ENCODE measurements at regions not wholly inside any gene's neighbourhood (a gene's known extent, or its start where the extent isn't known, plus 50 kb on each side); places are given as distances from the start of the nearest gene placed in this dataset.
"Not testable (repeated sequence)": the region's sequence is repeated elsewhere in the genome, so short reads cannot be mapped to it uniquely, and the experiment has no call there.

- Histone ChIP-seq H3K4me1 (peaks cover 0 to 18% (median 15%) of the 10 kb centered on the region in 3 donors), H3K27ac (no peak overlapping the region), H3K4me3 (no peak overlapping the region), H3K9me3 (no peaks in the 10 kb centered on the region), H3K36me3 (no peaks in the 10 kb centered on the region), H3K27me3 (peaks cover 0 to 80% (median 0%) of the 10 kb centered on the region in 4 donors)
- TF ChIP-seq, protein P1, sequence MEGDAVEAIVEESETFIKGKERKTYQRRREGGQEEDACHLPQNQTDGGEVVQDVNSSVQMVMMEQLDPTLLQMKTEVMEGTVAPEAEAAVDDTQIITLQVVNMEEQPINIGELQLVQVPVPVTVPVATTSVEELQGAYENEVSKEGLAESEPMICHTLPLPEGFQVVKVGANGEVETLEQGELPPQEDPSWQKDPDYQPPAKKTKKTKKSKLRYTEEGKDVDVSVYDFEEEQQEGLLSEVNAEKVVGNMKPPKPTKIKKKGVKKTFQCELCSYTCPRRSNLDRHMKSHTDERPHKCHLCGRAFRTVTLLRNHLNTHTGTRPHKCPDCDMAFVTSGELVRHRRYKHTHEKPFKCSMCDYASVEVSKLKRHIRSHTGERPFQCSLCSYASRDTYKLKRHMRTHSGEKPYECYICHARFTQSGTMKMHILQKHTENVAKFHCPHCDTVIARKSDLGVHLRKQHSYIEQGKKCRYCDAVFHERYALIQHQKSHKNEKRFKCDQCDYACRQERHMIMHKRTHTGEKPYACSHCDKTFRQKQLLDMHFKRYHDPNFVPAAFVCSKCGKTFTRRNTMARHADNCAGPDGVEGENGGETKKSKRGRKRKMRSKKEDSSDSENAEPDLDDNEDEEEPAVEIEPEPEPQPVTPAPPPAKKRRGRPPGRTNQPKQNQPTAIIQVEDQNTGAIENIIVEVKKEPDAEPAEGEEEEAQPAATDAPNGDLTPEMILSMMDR (IDR thresholded peaks at IDR 0.05), result no peak
- no peak for TF ChIP-seq POLR2A (IDR thresholded peaks at IDR 0.05)
- intact Hi-C loops (cut with DNase I), result no loop called here
- DNase-seq, result no peak
Measured at GRCh38 chr2:37798315-37799005, 126.6 kb upstream of the RMDN2 start.

DNA sequence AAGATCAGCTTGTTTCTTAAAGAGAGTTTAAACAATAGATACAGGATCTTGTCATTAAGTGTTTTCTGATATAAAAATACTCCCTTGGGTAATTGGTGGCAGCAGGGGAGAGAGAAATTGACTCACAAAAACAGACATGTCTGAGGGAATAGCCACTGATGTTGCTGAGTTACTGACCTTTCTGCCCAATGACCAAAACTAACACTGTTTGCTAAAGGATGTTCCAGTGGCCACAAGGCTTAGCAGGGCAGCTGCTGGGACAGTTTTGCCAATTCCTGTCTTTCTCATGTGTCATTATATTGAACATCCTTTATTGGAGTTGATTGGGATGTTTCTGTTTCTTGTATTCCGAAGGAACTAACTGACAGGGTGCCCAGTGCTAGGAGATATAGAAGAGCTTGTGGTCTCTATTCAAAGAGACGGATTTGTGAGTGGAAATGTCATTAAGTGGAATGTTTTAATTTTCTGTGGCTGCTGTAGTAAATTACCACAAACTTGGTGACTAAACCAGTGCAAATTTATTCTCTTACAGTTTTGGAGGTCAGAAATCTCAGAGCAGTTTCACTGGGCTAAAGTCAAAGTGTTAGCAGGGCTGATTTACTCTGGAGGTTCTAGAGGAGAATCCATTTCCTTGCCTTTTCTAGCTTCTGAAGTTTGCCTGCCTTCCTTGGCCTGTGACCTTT is 124.8 kb upstream of the RMDN2 start:
- TF ChIP-seq, protein P1 (IDR thresholded peaks at IDR 0.05), result no peak
- TF ChIP-seq POLR2A (IDR thresholded peaks at IDR 0.05), result no peak
- H3K36me3 ChIP-seq, result no peaks in the 10 kb centered on the region
- H3K27me3 ChIP-seq, result peaks cover 0 to 66% (median 0%) of the 10 kb centered on the region in 4 donors
- H3K9me3 ChIP-seq, result no peaks in the 10 kb centered on the region
- WGBS, 2 donors, result 85 to 86% methylated on average over 2 of the region's 2 CpGs
- H3K4me1 ChIP-seq, result peaks cover 0 to 24% (median 17%) of the 10 kb centered on the region in 3 donors
- no peak for DNase-seq
- H3K4me3 ChIP-seq, result no peak overlapping the region
- no peak overlapping the region for H3K27ac ChIP-seq
- intact Hi-C loops (cut with DNase I), result no loop called here

GRCh38 chr2:37802211-37802752 is 122.8 kb upstream of the RMDN2 start:
- Histone ChIP-seq H3K9me3 (no peaks in the 10 kb centered on the region), H3K27ac (peak overlapping the region in 3 of 4 donors; percentile 16 to 43 (median 31)), H3K36me3 (no peaks in the 10 kb centered on the region), H3K27me3 (peaks cover 0 to 69% (median 0%) of the 10 kb centered on the region in 4 donors), H3K4me3 (no peak overlapping the region), H3K4me1 (peaks cover 0 to 24% (median 17%) of the 10 kb centered on the region in 3 donors)
- TF ChIP-seq, protein P1 (IDR thresholded peaks at IDR 0.05), result no peak
- DNase-seq, result no peak
- intact Hi-C loops (cut with DNase I), result no loop called here
- 30 to 55% methylated on average over 4 of the region's 4 CpGs for WGBS, 2 donors

- H3K4me1 ChIP-seq, result peaks cover 0 to 24% (median 17%) of the 10 kb centered on the region in 3 donors
- intact Hi-C loops (cut with DNase I), result no loop called here
- H3K9me3 ChIP-seq, result no peaks in the 10 kb centered on the region
- DNase-seq, result no peak
- no peak overlapping the region for H3K4me3 ChIP-seq
- H3K36me3 ChIP-seq, result no peaks in the 10 kb centered on the region
- TF ChIP-seq, protein P1 (IDR thresholded peaks at IDR 0.05), result no peak
- no peak for TF ChIP-seq POLR2A (IDR thresholded peaks at IDR 0.05)
- peaks cover 0 to 72% (median 0%) of the 10 kb centered on the region in 4 donors for H3K27me3 ChIP-seq
- H3K27ac ChIP-seq, result peak overlapping the region in 2 of 4 donors; percentile 16 to 31
Measured at GRCh38 chr2:37802899-37803379, 122.1 kb upstream of the RMDN2 start.

GRCh38 chr2:37806004-37806403 is 119.1 kb upstream of the RMDN2 start:
- 58 to 86% methylated on average over 1 of the region's 2 CpGs for WGBS, 2 donors
- H3K27me3 ChIP-seq, result peaks cover 0 to 63% (median 0%) of the 10 kb centered on the region in 4 donors
- peaks cover 0 to 24% (median 23%) of the 10 kb centered on the region in 3 donors for H3K4me1 ChIP-seq
- DNase-seq; H3K4me3 ChIP-seq; intact Hi-C loops (cut with DNase I); H3K9me3 ChIP-seq; H3K27ac ChIP-seq; H3K36me3 ChIP-seq: not testable (repeated sequence)

All from esophagus squamous epithelium (tissue), 5 donors.